ENCODE measurements at regions not wholly inside any gene's neighbourhood (a gene's known extent, or its start where the extent isn't known, plus 50 kb on each side); places are given as distances from the start of the nearest gene placed in this dataset.

DNA sequence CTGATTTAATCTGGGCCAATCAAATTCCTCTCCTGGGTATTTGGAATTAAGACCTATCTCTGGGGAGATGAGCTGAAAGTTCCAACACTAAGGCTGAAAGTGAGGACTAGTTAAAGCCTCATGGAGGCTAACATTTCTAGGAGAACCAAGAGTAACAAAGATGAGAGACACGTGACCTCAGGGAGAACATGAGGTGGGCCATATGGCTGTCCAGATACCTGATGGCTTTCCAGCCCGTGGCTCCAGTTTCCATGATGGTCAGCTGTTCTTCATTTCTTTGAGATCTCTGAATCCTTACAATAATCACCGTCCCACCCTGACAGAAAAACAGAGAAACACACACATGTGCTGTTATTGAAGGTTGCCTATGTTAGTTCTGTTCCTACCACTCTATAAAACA, 66.1 kb downstream of the LEPR start:
- no peak overlapping the region for H3K4me3 Mint-ChIP-seq
- peaks cover 0 to 3% (median 0%) of the 10 kb centered on the region in 11 donors for H3K9me3 Mint-ChIP-seq
- no peaks in the 10 kb centered on the region for H3K4me1 ChIP-seq (ENCODE audit: control insufficient read depth in 2 of 2, insufficient read depth in 2 of 2, low read length in 2 of 2)
- CTCF ChIA-PET: interaction anchor here (0.6 kb wide), 1 partner anchor 1156 kb away, joined by 3 read pairs; no protein-coding TSS in a partner anchor
- ATAC-seq (no peak), DNase-seq (no peak)
- H3K4me1 Mint-ChIP-seq: peaks cover 0 to 4% (median 0%) of the 10 kb centered on the region in 7 donors
- H3K27ac Mint-ChIP-seq: no peak overlapping the region
- H3K27me3 ChIP-seq (ENCODE audit: control insufficient read depth in 2 of 2, insufficient read depth in 2 of 2, low read length in 2 of 2): no peaks in the 10 kb centered on the region
- intact Hi-C loops (cut with micrococcal nuclease): no loop called here
- no peak overlapping the region for H3K4me3 ChIP-seq (ENCODE audit: low read length)
- H3K36me3 Mint-ChIP-seq: peaks cover 0 to 4% (median 0%) of the 10 kb centered on the region in 5 donors
- no peaks in the 10 kb centered on the region for H3K9me3 ChIP-seq (ENCODE audit: control insufficient read depth in 2 of 3, low read length in 3 of 3)
- H3K36me3 ChIP-seq (ENCODE audit: control insufficient read depth in 2 of 3, insufficient read depth in 3 of 3, low read length in 3 of 3): no peaks in the 10 kb centered on the region
- POLR2A ChIA-PET: no interaction called here
- H3K27ac ChIP-seq (ENCODE audit: low read depth, low read length): no peak overlapping the region
- H3K27me3 Mint-ChIP-seq: peaks cover 0 to 3% (median 0%) of the 10 kb centered on the region in 5 donors

DNA sequence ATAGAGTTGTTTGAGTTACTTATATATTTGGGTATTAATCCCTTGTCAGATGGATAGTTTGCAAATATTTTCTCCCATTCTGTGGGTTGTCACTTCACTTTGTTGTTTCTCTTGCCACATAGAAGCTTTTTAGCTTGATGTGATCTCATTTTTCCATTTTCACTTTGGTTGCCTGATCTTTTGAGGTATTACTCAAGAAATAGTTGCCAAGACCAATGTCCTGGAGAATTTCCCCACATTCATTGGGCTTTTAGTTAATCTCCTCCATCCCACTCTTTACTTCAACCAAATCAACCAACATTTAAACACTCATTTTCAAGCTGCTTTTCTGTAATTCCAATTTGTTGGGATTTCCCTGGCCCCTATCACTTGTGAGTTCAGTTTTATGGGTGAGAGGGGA, 69.0 kb downstream of the LEPR start:
- Mint-ChIP-seq H3K4me3 (no peak overlapping the region), H3K27me3 (peaks cover 0 to 3% (median 0%) of the 10 kb centered on the region in 5 donors), H3K27ac (no peak overlapping the region), H3K9me3 (peaks cover 0 to 3% (median 0%) of the 10 kb centered on the region in 11 donors), H3K4me1 (peaks cover 0 to 4% (median 0%) of the 10 kb centered on the region in 7 donors), H3K36me3 (peaks cover 0 to 4% (median 0%) of the 10 kb centered on the region in 5 donors)
- Histone ChIP-seq H3K4me1 (ENCODE audit: control insufficient read depth in 2 of 2, insufficient read depth in 2 of 2, low read length in 2 of 2) (no peaks in the 10 kb centered on the region), H3K27me3 (ENCODE audit: control insufficient read depth in 2 of 2, insufficient read depth in 2 of 2, low read length in 2 of 2) (no peaks in the 10 kb centered on the region), H3K27ac (ENCODE audit: low read depth, low read length) (no peak overlapping the region), H3K4me3 (ENCODE audit: low read length) (no peak overlapping the region), H3K9me3 (ENCODE audit: control insufficient read depth in 2 of 3, low read length in 3 of 3) (no peaks in the 10 kb centered on the region), H3K36me3 (ENCODE audit: control insufficient read depth in 2 of 3, insufficient read depth in 3 of 3, low read length in 3 of 3) (no peaks in the 10 kb centered on the region)
- no peak for ATAC-seq
- intact Hi-C loops (cut with micrococcal nuclease): no loop called here
- ChIA-PET POLR2A (no interaction called here), CTCF (no interaction called here)
- no peak for DNase-seq

DNA sequence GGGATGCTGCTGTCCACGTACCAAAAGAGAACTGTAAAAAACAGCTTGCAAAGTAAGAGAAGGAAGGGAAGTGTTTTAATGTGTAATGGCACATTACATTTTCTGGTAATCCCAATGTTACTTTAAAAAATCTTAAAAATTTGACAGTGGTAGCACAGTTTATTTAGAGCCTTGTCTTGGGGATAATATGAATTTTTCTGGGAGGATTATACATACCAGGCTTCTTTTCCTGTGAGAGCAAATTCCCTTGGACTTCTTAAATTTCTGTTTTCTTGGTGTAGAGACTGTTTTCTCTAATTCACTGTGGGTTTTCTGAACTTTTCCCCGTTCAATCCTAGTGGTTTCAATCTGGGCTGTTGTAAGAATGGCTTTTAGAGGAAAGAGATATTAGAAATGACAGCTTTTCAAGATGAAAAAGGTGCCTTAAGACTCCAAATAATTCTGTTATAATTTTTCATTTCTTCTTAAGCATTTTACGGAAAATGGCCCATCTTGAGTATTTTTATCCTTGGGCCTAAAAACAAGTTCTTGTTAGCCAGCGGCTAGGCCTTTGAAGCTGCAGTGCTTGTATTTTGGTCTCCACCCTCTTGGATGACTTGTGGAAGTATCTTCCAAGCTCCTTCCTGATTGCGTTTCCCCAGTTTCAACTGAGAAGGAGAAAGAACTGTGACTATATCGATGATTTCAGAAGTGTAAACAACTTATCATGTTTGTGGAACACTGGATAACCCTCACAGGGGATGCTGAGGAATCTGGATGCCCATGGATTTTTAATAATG, 70.0 kb downstream of the LEPR start:
- H3K27ac Mint-ChIP-seq: no peak overlapping the region
- POLR2A ChIA-PET: no interaction called here
- no peaks in the 10 kb centered on the region for H3K9me3 ChIP-seq (ENCODE audit: control insufficient read depth in 2 of 3, low read length in 3 of 3)
- peaks cover 0 to 3% (median 0%) of the 10 kb centered on the region in 5 donors for H3K27me3 Mint-ChIP-seq
- no peaks in the 10 kb centered on the region for H3K36me3 ChIP-seq (ENCODE audit: control insufficient read depth in 2 of 3, insufficient read depth in 3 of 3, low read length in 3 of 3)
- H3K27ac ChIP-seq (ENCODE audit: low read depth, low read length): no peak overlapping the region
- ATAC-seq (no peak), DNase-seq (no peak)
- peaks cover 0 to 3% (median 0%) of the 10 kb centered on the region in 11 donors for H3K9me3 Mint-ChIP-seq
- H3K36me3 Mint-ChIP-seq: peaks cover 0 to 7% (median 0%) of the 10 kb centered on the region in 5 donors
- H3K4me3 Mint-ChIP-seq: no peak overlapping the region
- intact Hi-C loops (cut with micrococcal nuclease): no loop called here
- CTCF ChIA-PET: interaction anchor here (0.9 kb wide), 1 partner anchor 14 kb away, joined by 5 read pairs; no protein-coding TSS in a partner anchor
- no peaks in the 10 kb centered on the region for H3K4me1 ChIP-seq (ENCODE audit: control insufficient read depth in 2 of 2, insufficient read depth in 2 of 2, low read length in 2 of 2)
- H3K4me3 ChIP-seq (ENCODE audit: low read length): no peak overlapping the region
- peaks cover 0 to 4% (median 0%) of the 10 kb centered on the region in 7 donors for H3K4me1 Mint-ChIP-seq
- H3K27me3 ChIP-seq (ENCODE audit: control insufficient read depth in 2 of 2, insufficient read depth in 2 of 2, low read length in 2 of 2): no peaks in the 10 kb centered on the region

DNA sequence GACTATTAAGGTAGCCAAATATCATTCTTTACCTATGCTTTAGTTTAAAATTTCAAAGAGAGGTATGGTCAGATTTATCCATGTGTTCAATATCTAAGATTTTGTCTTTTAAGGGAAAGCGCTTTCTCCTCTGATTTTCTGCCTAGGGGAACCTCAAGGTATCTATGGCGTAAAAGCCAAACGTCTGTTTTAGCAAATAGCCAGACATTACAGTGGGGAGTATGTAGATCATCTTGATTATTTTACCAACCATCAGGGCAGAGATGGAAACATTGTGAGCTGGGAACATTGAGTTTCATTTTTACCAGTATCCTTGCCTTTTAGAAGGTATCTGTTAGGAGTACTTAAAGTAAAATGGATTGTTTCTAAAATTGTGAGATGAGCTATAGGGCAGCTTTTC, 71.0 kb downstream of the LEPR start:
- H3K4me1 Mint-ChIP-seq: peaks cover 0 to 4% (median 0%) of the 10 kb centered on the region in 7 donors
- ChIA-PET CTCF (interaction anchor here (0.6 kb wide), 1 partner anchor 442 kb away, joined by 3 read pairs; no protein-coding TSS in a partner anchor), POLR2A (no interaction called here)
- DNase-seq: no peak
- H3K27me3 ChIP-seq (ENCODE audit: control insufficient read depth in 2 of 2, insufficient read depth in 2 of 2, low read length in 2 of 2): no peaks in the 10 kb centered on the region
- no peaks in the 10 kb centered on the region for H3K4me1 ChIP-seq (ENCODE audit: control insufficient read depth in 2 of 2, insufficient read depth in 2 of 2, low read length in 2 of 2)
- no peaks in the 10 kb centered on the region for H3K9me3 ChIP-seq (ENCODE audit: control insufficient read depth in 2 of 3, low read length in 3 of 3)
- no peak overlapping the region for H3K4me3 ChIP-seq (ENCODE audit: low read length)
- intact Hi-C loops (cut with micrococcal nuclease): no loop called here
- H3K36me3 ChIP-seq (ENCODE audit: control insufficient read depth in 2 of 3, insufficient read depth in 3 of 3, low read length in 3 of 3): no peaks in the 10 kb centered on the region
- no peak overlapping the region for H3K27ac ChIP-seq (ENCODE audit: low read depth, low read length)
- H3K4me3 Mint-ChIP-seq: no peak overlapping the region
- H3K9me3 Mint-ChIP-seq: peaks cover 0 to 3% (median 0%) of the 10 kb centered on the region in 11 donors
- no peak overlapping the region for H3K27ac Mint-ChIP-seq
- peaks cover 0 to 3% (median 0%) of the 10 kb centered on the region in 5 donors for H3K27me3 Mint-ChIP-seq
- ATAC-seq: no peak
- H3K36me3 Mint-ChIP-seq: peaks cover 0 to 7% (median 0%) of the 10 kb centered on the region in 5 donors

DNA sequence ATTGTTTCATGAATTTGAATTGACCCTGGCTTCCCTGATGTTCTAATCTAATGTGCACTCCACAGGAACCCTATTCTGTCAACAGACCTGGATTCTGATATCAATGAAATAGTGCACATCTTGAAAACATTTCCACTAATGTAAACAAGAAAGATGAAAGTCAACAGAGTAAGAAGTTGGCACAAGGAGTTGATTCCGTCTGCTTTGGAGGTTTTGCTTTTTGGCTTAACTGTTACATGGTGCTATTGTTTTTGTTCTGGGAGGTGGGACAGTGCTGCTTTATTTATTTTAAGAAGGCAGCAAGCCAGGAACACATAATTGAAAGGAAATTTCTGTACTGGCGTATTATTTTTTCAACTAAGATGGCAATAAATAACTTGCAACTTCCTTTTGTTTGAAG, 73.3 kb downstream of the LEPR start:
- Mint-ChIP-seq H3K4me3 (no peak overlapping the region), H3K9me3 (peaks cover 0 to under 1% (median 0%) of the 10 kb centered on the region in 11 donors), H3K27ac (no peak overlapping the region), H3K27me3 (no peaks in the 10 kb centered on the region), H3K4me1 (peaks cover 0 to 2% (median 0%) of the 10 kb centered on the region in 7 donors), H3K36me3 (peaks cover 0 to 4% (median 0%) of the 10 kb centered on the region in 5 donors)
- CTCF ChIA-PET: no interaction called here
- no peak overlapping the region for H3K4me3 ChIP-seq (ENCODE audit: low read length)
- no peak for DNase-seq
- no peaks in the 10 kb centered on the region for H3K27me3 ChIP-seq (ENCODE audit: control insufficient read depth in 2 of 2, insufficient read depth in 2 of 2, low read length in 2 of 2)
- intact Hi-C loops (cut with micrococcal nuclease): no loop called here
- H3K4me1 ChIP-seq (ENCODE audit: control insufficient read depth in 2 of 2, insufficient read depth in 2 of 2, low read length in 2 of 2): no peaks in the 10 kb centered on the region
- H3K27ac ChIP-seq (ENCODE audit: low read depth, low read length): no peak overlapping the region
- POLR2A ChIA-PET: no interaction called here
- H3K36me3 ChIP-seq (ENCODE audit: control insufficient read depth in 2 of 3, insufficient read depth in 3 of 3, low read length in 3 of 3): no peaks in the 10 kb centered on the region
- H3K9me3 ChIP-seq (ENCODE audit: control insufficient read depth in 2 of 3, low read length in 3 of 3): no peaks in the 10 kb centered on the region
- ATAC-seq: no peak

DNA sequence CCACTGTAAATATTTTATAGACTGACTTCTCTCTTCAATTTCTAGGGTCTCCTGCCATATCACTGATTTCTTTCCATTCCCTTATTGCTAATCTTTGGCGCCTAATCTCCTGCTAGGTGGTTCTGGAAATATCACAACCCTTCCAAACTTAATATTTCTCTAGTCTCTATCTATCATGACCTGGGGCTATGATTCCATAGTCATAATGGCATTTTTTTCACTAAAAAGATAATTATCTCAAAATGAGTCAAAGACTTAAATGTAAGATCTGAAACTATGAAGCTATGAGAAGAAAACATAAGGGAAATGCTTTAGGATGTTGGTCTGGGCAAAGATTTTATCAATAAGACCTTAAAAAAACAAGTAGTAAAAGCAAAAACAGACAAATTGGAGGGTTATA, 74.2 kb downstream of the LEPR start:
- Mint-ChIP-seq H3K27me3 (no peaks in the 10 kb centered on the region), H3K4me1 (no peaks in the 10 kb centered on the region), H3K36me3 (peaks cover 0 to 4% (median 0%) of the 10 kb centered on the region in 5 donors), H3K27ac (no peak overlapping the region), H3K9me3 (no peaks in the 10 kb centered on the region), H3K4me3 (no peak overlapping the region)
- Histone ChIP-seq H3K4me3 (ENCODE audit: low read length) (no peak overlapping the region), H3K9me3 (ENCODE audit: control insufficient read depth in 2 of 3, low read length in 3 of 3) (no peaks in the 10 kb centered on the region), H3K27me3 (ENCODE audit: control insufficient read depth in 2 of 2, insufficient read depth in 2 of 2, low read length in 2 of 2) (no peaks in the 10 kb centered on the region), H3K27ac (ENCODE audit: low read depth, low read length) (no peak overlapping the region), H3K4me1 (ENCODE audit: control insufficient read depth in 2 of 2, insufficient read depth in 2 of 2, low read length in 2 of 2) (no peaks in the 10 kb centered on the region), H3K36me3 (ENCODE audit: control insufficient read depth in 2 of 3, insufficient read depth in 3 of 3, low read length in 3 of 3) (no peaks in the 10 kb centered on the region)
- ChIA-PET POLR2A (no interaction called here), CTCF (no interaction called here)
- DNase-seq (no peak), ATAC-seq (no peak)
- intact Hi-C loops (cut with micrococcal nuclease): no loop called here

DNA sequence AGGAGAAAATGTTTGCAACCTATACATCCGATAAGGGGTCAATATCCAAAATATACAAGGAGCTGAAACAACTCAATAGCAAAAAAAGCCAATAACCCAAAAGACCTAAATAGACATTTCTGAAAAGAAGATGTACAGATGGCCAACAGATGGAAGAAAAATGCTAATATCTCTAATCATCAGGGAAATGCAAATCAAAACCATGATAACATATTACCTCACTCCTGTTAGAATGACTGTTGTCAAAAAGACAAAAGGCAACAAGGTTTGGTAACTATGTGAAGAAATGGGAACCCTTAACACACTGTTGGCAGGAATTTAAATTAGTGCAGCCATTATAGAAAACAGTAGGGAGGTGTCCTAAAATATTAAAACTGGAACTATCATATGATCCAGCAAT, 74.7 kb downstream of the LEPR start:
- H3K27ac ChIP-seq (ENCODE audit: low read depth, low read length): no peak overlapping the region
- no peak overlapping the region for H3K27ac Mint-ChIP-seq

More for the DNA sequence above, 74.7 kb downstream of the LEPR start:
- no peaks in the 10 kb centered on the region for H3K4me1 Mint-ChIP-seq
- no peaks in the 10 kb centered on the region for H3K27me3 Mint-ChIP-seq
- DNase-seq (no peak), ATAC-seq (no peak)
- Histone ChIP-seq H3K36me3 (ENCODE audit: control insufficient read depth in 2 of 3, insufficient read depth in 3 of 3, low read length in 3 of 3) (no peaks in the 10 kb centered on the region), H3K27me3 (ENCODE audit: control insufficient read depth in 2 of 2, insufficient read depth in 2 of 2, low read length in 2 of 2) (no peaks in the 10 kb centered on the region), H3K4me3 (ENCODE audit: low read length) (no peak overlapping the region), H3K9me3 (ENCODE audit: control insufficient read depth in 2 of 3, low read length in 3 of 3) (no peaks in the 10 kb centered on the region), H3K4me1 (ENCODE audit: control insufficient read depth in 2 of 2, insufficient read depth in 2 of 2, low read length in 2 of 2) (no peaks in the 10 kb centered on the region)
- POLR2A ChIA-PET: no interaction called here
- H3K4me3 Mint-ChIP-seq: no peak overlapping the region
- H3K9me3 Mint-ChIP-seq: peaks cover 0 to under 1% (median 0%) of the 10 kb centered on the region in 11 donors
- CTCF ChIA-PET: no interaction called here
- peaks cover 0 to 6% (median 0%) of the 10 kb centered on the region in 5 donors for H3K36me3 Mint-ChIP-seq
- intact Hi-C loops (cut with micrococcal nuclease): no loop called here
